ENCODE measurements at regions not wholly inside any gene's neighbourhood (a gene's known extent, or its start where the extent isn't known, plus 50 kb on each side); places are given as distances from the start of the nearest gene placed in this dataset.

DNA sequence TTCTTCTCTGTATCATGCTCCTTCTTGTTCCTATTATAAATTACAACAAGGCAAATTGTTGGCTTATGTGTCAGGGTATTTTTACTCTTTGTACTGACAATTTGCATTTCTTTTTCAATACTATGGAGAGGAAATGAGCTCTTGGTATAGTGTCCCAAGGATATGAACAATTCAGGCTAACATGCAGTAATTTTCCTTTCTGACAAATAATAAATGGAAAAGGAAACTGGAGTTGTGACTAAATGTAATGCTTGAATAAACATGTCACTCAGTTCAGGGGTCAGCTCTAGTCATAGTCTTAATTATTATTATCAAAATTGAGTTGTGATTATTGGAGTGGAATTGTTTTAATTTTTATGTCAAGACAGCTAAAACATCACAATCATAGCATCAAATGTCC is 256.0 kb upstream of the ZPLD1 start:
- POLR2A ChIA-PET, result interaction anchor here (2.0 kb wide), 1 partner anchor 329 kb away, joined by 9 read pairs; the partner anchor contains the start of gene NFKBIZ
- ATAC-seq, result no peak

DNA sequence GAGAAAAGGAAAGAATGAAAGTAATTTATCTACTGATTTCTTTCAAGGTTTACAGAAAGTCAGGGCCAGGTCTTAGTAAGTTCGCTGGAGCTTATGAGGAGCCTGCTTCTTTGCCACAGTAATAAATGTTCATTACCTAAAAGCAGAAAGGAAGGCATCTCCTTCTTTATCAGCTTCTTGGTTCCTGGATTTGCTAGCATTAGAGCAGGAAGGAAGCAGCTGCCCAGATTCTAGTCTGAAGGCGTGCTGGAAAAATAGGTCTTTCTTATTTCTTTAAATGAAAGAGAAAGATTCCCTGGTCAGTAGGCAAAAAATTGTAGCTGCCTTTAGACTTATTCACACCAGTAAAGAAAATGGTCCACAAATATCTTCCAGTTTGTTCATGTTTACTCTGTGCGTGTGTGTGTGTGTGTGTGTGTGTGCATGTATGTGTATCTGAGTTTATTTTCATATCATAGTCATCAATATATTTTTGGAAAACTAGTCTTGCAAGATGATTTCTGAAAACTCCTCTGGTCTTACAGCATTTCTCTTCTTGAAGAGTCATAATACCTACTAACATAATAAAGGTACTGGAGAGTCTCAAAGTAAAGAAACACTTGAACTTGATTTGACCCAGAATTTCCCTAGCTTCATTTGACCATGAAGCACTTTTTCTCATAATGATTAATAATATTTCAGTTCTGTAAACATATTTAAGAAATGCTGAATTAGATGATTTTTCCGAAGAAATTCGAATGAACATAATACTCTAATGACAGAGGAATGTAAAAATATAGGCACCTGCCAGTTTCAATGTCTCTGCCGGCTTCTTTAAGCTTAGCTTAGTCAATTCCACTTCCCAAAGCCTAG is 255.3 kb upstream of the ZPLD1 start:
- POLR2A ChIA-PET, result interaction anchor here (0.6 to 2.0 kb wide), 3 partner anchors 316 to 839 kb away, joined by 3 to 9 read pairs (median 3); partner anchors contain the start of gene NFKBIZ
- Mint-ChIP-seq H3K36me3 (no peaks in the 10 kb centered on the region), H3K4me3 (no peak overlapping the region), H3K9me3 (no peaks in the 10 kb centered on the region), H3K27me3 (peaks cover 0 to 2% (median 0%) of the 10 kb centered on the region in 5 donors), H3K27ac (peak overlapping the region in 2 of 10 donors; percentile 36 to 83), H3K4me1 (peaks cover 0 to 12% (median 7%) of the 10 kb centered on the region in 4 donors)
- no peak for DNase-seq
- peak; percentile 42 to 45 for ATAC-seq

More for the DNA sequence above, 256.0 kb upstream of the ZPLD1 start:
- H3K4me1 Mint-ChIP-seq, result peaks cover 0 to 12% (median 5%) of the 10 kb centered on the region in 4 donors
- H3K9me3 Mint-ChIP-seq, result no peaks in the 10 kb centered on the region
- DNase-seq, result no peak
- H3K36me3 Mint-ChIP-seq, result no peaks in the 10 kb centered on the region
- peaks cover 0 to 2% (median 0%) of the 10 kb centered on the region in 5 donors for H3K27me3 Mint-ChIP-seq
- H3K27ac Mint-ChIP-seq, result no peak overlapping the region
- H3K4me3 Mint-ChIP-seq, result no peak overlapping the region

DNA sequence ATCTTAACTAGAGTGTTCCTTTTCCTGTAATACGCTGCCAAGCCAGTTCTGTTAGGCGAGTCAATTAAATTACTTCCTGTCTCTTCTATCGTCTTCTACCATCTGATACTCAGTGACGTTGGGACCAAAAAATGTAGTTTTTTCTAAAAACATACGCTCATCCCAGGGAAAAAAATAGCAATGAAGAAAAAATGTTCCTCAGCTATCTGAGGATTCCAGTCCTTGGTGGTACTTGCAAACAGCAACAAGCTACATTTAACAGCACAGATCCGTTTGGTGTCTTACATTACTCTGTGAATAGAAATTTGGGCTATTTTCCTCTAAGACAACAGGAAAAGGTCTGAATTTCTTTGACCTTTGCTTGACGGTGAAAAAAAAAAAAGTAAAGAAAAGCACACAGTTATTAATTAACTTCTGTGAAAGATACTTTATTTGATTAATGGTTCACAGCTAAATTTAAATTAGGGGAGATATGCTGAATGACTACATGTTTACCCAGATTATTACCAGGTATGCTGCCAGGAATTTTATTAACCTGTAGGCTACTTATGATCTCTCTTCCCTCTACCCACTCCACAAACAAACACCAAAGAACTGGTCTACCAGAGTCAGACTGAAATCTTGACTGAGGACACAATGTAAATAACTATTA is 254.4 kb upstream of the ZPLD1 start:
- peak in 3 of 10 donors; percentile 15 to 47 (median 36) for DNase-seq
- H3K27ac Mint-ChIP-seq, result no peak overlapping the region
- H3K27me3 Mint-ChIP-seq, result peaks cover 0 to 2% (median 0%) of the 10 kb centered on the region in 5 donors
- POLR2A ChIA-PET, result interaction anchor here (0.6 to 2.0 kb wide), 3 partner anchors 316 to 840 kb away, joined by 3 to 9 read pairs (median 3); partner anchors contain the start of gene NFKBIZ
- no peak overlapping the region for H3K4me3 Mint-ChIP-seq
- no peaks in the 10 kb centered on the region for H3K9me3 Mint-ChIP-seq
- peaks cover 0 to 12% (median 7%) of the 10 kb centered on the region in 4 donors for H3K4me1 Mint-ChIP-seq
- ATAC-seq, result peak; percentile 85 to 86
- no peaks in the 10 kb centered on the region for H3K36me3 Mint-ChIP-seq

DNA sequence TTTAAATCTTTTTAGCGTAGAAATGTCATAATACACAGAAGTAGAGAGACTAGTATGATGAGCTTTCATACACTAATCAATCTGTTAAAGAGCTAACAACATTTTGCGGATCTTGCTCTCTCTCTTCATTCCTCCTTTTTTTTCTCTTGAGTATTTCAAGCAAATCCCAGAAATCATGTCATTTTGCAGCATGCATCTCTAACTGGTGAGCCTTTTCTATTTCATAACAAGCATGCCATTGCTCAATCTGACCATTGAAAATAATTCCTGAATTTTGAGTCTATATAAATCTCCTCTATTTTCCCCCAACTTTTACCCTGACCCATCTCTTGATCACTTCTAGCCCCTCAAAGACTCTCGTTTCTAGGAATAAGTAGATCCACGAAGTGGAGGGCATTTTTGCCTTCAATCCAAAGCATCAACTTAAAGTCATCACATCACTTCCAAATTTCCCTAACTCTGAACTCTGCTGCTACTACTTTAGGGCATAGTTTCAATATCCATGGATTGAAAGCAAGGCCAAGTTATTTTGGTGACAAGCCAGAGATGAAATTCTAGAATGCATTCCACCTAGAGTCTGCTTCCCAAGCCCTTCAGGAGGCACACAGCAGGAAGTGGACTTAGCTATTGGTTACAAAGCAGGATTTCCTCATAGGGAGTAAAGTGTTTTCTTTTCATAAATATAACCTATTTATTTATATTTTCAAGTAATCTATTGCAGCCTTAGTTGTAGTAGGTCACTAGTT is 253.5 kb upstream of the ZPLD1 start:
- Mint-ChIP-seq H3K4me3 (no peak overlapping the region), H3K27ac (no peak overlapping the region), H3K36me3 (no peaks in the 10 kb centered on the region), H3K9me3 (no peaks in the 10 kb centered on the region), H3K4me1 (peaks cover 0 to 11% (median 7%) of the 10 kb centered on the region in 4 donors), H3K27me3 (no peaks in the 10 kb centered on the region)
- ATAC-seq, result no peak
- no peak for DNase-seq
- POLR2A ChIA-PET, result no interaction called here

DNA sequence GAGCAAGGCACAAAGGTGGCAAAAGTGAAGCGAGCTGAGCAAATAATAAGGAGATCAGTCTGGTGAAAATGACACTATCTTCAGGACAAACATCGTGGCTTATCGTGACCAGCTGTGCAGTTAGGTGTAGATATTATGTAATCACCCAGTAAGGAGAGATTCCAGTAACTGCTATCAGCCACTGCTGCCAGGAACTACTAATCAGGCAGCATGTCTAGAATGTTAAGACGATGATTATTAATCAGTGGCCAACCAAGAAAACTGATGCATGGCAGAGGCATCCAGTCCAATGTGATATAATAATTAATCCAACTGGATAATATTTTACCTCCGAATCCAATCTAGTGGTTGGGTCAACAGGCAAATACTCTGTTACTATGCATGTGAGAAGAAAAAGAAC is 252.7 kb upstream of the ZPLD1 start:
- peaks cover 0 to 2% (median 0%) of the 10 kb centered on the region in 9 donors for H3K9me3 Mint-ChIP-seq
- H3K4me3 Mint-ChIP-seq, result no peak overlapping the region
- peaks cover 0 to 10% (median 6%) of the 10 kb centered on the region in 4 donors for H3K4me1 Mint-ChIP-seq
- POLR2A ChIA-PET, result interaction anchor here (1.3 kb wide), 1 partner anchor 11 kb away, joined by 3 read pairs; no protein-coding TSS in a partner anchor
- no peak overlapping the region for H3K27ac Mint-ChIP-seq
- H3K27me3 Mint-ChIP-seq, result no peaks in the 10 kb centered on the region
- no peaks in the 10 kb centered on the region for H3K36me3 Mint-ChIP-seq
- DNase-seq (no peak), ATAC-seq (no peak)

DNA sequence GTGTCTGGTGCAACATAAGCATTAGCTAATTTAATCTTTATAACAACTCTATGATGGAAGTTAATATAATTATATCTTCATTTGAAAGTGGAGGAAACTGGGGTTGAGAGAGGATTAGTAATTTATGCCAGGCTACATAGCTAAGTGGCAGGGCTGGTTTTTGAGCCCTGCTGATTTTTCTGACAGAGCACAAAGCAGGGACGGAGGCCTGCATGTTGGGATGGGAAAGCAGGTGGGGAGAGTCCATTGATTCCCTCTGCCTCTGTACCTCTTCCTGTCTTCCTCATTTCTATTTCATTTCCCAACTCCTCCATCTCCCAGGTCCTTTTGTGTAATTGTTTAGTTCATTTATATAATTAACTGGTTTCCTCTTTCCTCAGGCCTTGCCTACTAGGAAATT is 251.6 kb upstream of the ZPLD1 start:
- H3K9me3 Mint-ChIP-seq, result peaks cover 0 to 2% (median 0%) of the 10 kb centered on the region in 9 donors
- peak overlapping the region in 1 of 10 donors; percentile 36 for H3K27ac Mint-ChIP-seq
- H3K27me3 Mint-ChIP-seq, result no peaks in the 10 kb centered on the region
- no peak overlapping the region for H3K4me3 Mint-ChIP-seq
- no peaks in the 10 kb centered on the region for H3K36me3 Mint-ChIP-seq
- DNase-seq (no peak), ATAC-seq (no peak)
- H3K4me1 Mint-ChIP-seq, result peaks cover 0 to 10% (median 5%) of the 10 kb centered on the region in 4 donors
- POLR2A ChIA-PET, result interaction anchor here (1.3 kb wide), 1 partner anchor 12 kb away, joined by 3 read pairs; no protein-coding TSS in a partner anchor

- peaks cover 0 to 2% (median 0%) of the 10 kb centered on the region in 9 donors for H3K9me3 Mint-ChIP-seq
- ATAC-seq (no peak), DNase-seq (no peak)
- POLR2A ChIA-PET, result no interaction called here
- H3K4me1 Mint-ChIP-seq, result peaks cover 0 to 10% (median 5%) of the 10 kb centered on the region in 4 donors
- H3K27me3 Mint-ChIP-seq, result no peaks in the 10 kb centered on the region
- no peak overlapping the region for H3K27ac Mint-ChIP-seq
- no peaks in the 10 kb centered on the region for H3K36me3 Mint-ChIP-seq
- H3K4me3 Mint-ChIP-seq, result no peak overlapping the region
Measured at GRCh38 chr3:102183623-102184022, 251.2 kb upstream of the ZPLD1 start.

- peaks cover 0 to 1% (median 0%) of the 10 kb centered on the region in 5 donors for H3K27me3 Mint-ChIP-seq
- ATAC-seq (no peak), DNase-seq (no peak)
- no peaks in the 10 kb centered on the region for H3K36me3 Mint-ChIP-seq
- H3K4me1 Mint-ChIP-seq, result peaks cover 2 to 9% (median 6%) of the 10 kb centered on the region in 4 donors
- H3K4me3 Mint-ChIP-seq, result no peak overlapping the region
- H3K27ac Mint-ChIP-seq, result no peak overlapping the region
- H3K9me3 Mint-ChIP-seq, result peaks cover 0 to 2% (median 0%) of the 10 kb centered on the region in 9 donors
- POLR2A ChIA-PET, result no interaction called here
Measured at GRCh38 chr3:102189541-102189940, 245.3 kb upstream of the ZPLD1 start.

DNA sequence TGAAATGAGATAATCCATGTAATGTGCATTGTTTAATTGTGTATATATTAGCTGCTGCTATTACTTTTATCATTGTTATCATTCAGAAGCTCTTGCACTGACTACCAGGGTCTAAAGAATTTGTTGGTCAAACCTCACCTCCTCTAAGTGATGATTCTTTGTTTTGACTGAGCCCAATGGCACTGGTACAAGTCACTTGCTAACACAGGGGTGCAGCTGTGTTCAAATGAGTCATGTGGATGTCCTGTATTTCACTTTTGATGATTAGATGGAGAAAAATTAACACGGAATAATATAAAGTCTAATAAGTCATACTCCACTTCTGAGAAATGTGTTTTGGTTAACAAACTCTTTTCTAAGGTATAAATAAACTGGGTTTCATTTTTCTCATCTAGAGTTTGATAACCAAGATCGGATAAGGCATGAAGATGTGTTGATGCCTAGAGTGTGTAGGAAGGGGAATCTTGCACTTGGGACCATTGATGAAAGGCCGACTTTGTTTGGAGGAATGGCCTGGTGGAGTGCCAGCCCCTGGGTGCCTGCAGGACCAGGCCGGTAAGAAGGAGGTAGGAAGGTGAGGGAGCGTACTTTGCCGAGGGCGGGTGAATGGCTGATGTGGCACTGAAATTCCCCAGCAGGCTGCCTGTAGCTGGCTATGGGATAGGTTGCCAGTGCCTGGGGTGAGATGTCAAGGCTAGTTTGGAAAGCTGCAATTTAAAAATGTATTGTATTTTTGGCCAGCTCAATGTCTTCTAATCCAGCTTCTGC is 244.7 kb upstream of the ZPLD1 start:
- no peak overlapping the region for H3K4me3 Mint-ChIP-seq
- peaks cover 0 to 2% (median 0%) of the 10 kb centered on the region in 9 donors for H3K9me3 Mint-ChIP-seq
- POLR2A ChIA-PET, result no interaction called here
- ATAC-seq (no peak), DNase-seq (no peak)
- no peak overlapping the region for H3K27ac Mint-ChIP-seq
- H3K27me3 Mint-ChIP-seq, result peaks cover 0 to 1% (median 0%) of the 10 kb centered on the region in 5 donors
- peaks cover 2 to 9% (median 7%) of the 10 kb centered on the region in 4 donors for H3K4me1 Mint-ChIP-seq
- H3K36me3 Mint-ChIP-seq, result no peaks in the 10 kb centered on the region

DNA sequence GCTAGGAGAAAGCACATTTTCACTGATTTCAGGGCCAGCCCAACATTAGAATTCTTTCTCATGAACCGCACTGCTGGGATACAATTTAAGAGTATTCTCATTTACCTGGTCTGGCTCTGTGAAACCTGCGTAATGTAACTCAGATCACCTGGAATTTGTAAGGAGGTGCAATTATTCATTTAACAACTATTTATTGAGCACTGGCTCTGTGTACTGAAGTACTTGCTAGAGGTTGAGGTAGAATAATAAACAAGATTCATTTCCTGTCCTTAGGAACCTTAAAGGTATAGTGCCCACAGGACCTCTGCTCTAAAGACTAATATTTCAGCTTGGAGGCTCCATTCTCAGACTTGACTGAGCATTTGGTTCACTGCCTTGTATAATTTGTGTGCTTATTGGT is 242.2 kb upstream of the ZPLD1 start:
- H3K27me3 Mint-ChIP-seq, result peaks cover 0 to 1% (median 0%) of the 10 kb centered on the region in 5 donors
- peak overlapping the region in 1 of 10 donors; percentile 27 for H3K27ac Mint-ChIP-seq
- DNase-seq (no peak), ATAC-seq (no peak)
- H3K36me3 Mint-ChIP-seq, result no peaks in the 10 kb centered on the region
- H3K4me1 Mint-ChIP-seq, result peaks cover 4 to 9% (median 8%) of the 10 kb centered on the region in 4 donors
- POLR2A ChIA-PET, result no interaction called here
- H3K9me3 Mint-ChIP-seq, result no peaks in the 10 kb centered on the region
- no peak overlapping the region for H3K4me3 Mint-ChIP-seq

DNA sequence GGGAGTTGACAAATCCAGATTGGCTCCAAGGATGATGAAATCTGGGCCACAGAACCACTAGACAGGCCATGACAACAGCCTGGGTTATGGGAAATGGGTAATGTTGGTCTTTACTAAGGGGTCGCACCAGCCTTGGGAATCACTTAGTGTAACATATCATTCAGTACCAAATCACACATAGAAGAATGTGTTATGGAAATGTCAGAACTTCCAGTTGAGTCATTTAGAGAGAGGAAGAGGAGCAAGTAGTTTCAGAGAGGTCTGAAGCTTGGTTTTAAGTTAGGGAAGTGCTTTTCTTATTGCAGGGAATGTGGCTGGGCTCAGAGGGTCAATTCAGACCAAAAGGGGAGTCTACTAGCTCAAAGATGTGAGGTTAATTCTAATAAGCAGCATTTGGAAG is 241.6 kb upstream of the ZPLD1 start:
- no peaks in the 10 kb centered on the region for H3K36me3 Mint-ChIP-seq
- POLR2A ChIA-PET, result no interaction called here
- DNase-seq (no peak), ATAC-seq (no peak)
- H3K4me1 Mint-ChIP-seq, result peaks cover 4 to 9% (median 8%) of the 10 kb centered on the region in 4 donors
- peak overlapping the region in 1 of 10 donors; percentile 2 for H3K27ac Mint-ChIP-seq
- H3K4me3 Mint-ChIP-seq, result no peak overlapping the region
- H3K9me3 Mint-ChIP-seq, result no peaks in the 10 kb centered on the region
- peaks cover 0 to 1% (median 0%) of the 10 kb centered on the region in 5 donors for H3K27me3 Mint-ChIP-seq

DNA sequence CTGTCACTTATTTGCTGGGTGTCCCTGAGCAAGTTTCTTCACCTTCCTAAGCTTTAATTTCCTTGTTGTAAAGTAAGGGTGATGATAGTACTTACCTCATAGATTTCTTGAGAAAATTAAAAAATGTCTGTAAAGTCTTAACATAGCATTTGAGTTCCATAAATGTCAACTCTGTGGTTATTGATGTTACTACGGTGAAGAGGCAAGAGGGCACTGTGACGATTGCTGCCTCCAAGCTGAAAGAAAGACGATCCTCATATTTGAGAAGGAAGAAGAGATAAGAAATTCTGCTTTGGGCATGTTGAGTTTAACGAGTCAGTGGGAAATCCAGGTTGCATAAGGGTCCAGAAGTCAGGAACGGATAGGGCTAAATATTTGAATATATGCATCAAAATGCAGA is 240.8 kb upstream of the ZPLD1 start:
- peak overlapping the region in 3 of 10 donors; percentile 1 to 54 (median 2) for H3K27ac Mint-ChIP-seq
- DNase-seq (no peak), ATAC-seq (no peak)
- peaks cover 4 to 9% (median 8%) of the 10 kb centered on the region in 4 donors for H3K4me1 Mint-ChIP-seq
- POLR2A ChIA-PET, result no interaction called here
- no peaks in the 10 kb centered on the region for H3K9me3 Mint-ChIP-seq
- H3K27me3 Mint-ChIP-seq, result peaks cover 0 to 1% (median 0%) of the 10 kb centered on the region in 5 donors
- no peaks in the 10 kb centered on the region for H3K36me3 Mint-ChIP-seq
- no peak overlapping the region for H3K4me3 Mint-ChIP-seq

All from naive thymus-derived CD8-positive, alpha-beta T cell (primary cell).